ENCODE measurements at regions not wholly inside any gene's neighbourhood (a gene's known extent, or its start where the extent isn't known, plus 50 kb on each side); places are given as distances from the start of the nearest gene placed in this dataset.

- no peak overlapping the region for H3K9ac ChIP-seq
- no peaks in the 10 kb centered on the region for H3K36me3 ChIP-seq (replicated peaks in 1 of 2; ENCODE audit: control insufficient read depth in 1 of 2, insufficient read depth in 2 of 2, low read length in 1 of 2)
- no peak overlapping the region for H2AFZ ChIP-seq (ENCODE audit: low read depth)
- no peak overlapping the region for H3K4me2 ChIP-seq
- no peaks in the 10 kb centered on the region for H4K20me1 ChIP-seq (ENCODE audit: insufficient read depth)
- no peaks in the 10 kb centered on the region for H3K79me2 ChIP-seq (ENCODE audit: insufficient read depth)
- no peak overlapping the region for H3K27ac ChIP-seq (ENCODE audit: low read depth in 2 of 2, low read length in 1 of 2)
- no peaks in the 10 kb centered on the region for H3K4me1 ChIP-seq (ENCODE audit: control insufficient read depth in 1 of 2, insufficient read depth in 2 of 2, low read depth in 1 of 2, low read length in 1 of 2)
- no peak for DNase-seq
- no peaks in the 10 kb centered on the region; the same call in 1 of the 2 replicates for H3K27me3 ChIP-seq (ENCODE audit: insufficient read depth)
- H3K4me3 ChIP-seq (ENCODE audit: low read depth in 2 of 2, low read length in 1 of 2) = no peak overlapping the region
- TF ChIP-seq FOXJ3 (CRISPR knock-in tag; IDR thresholded peaks at IDR 0.05) = no peak
- no peak for TF ChIP-seq RAD21 (IDR thresholded peaks at IDR 0.05; ENCODE audit: low read length)
- no peak for TF ChIP-seq CTCF (IDR thresholded peaks at IDR 0.05)
- no peak for TF ChIP-seq RCOR1 (IDR thresholded peaks at IDR 0.05; ENCODE audit: low read length)
- no peak for TF ChIP-seq ELF1 (IDR thresholded peaks at IDR 0.05)
- TF ChIP-seq, protein P1, sequence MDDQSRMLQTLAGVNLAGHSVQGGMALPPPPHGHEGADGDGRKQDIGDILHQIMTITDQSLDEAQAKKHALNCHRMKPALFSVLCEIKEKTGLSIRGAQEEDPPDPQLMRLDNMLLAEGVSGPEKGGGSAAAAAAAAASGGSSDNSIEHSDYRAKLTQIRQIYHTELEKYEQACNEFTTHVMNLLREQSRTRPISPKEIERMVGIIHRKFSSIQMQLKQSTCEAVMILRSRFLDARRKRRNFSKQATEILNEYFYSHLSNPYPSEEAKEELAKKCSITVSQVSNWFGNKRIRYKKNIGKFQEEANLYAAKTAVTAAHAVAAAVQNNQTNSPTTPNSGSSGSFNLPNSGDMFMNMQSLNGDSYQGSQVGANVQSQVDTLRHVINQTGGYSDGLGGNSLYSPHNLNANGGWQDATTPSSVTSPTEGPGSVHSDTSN (IDR thresholded peaks at IDR 0.05) = no peak
- POLR2A ChIA-PET = no interaction called here
- CTCF ChIA-PET = interaction anchor here (0.7 kb wide), 1 partner anchor 27 kb away, joined by 3 read pairs; no protein-coding TSS in a partner anchor
- no peaks in the 10 kb centered on the region for H3K9me2 ChIP-seq
- WGBS (ENCODE audit: low lambda C conversion rate) = 77% methylated on average over 3 of the region's 3 CpGs
- no peaks in the 10 kb centered on the region for H3K9me3 ChIP-seq
- no peaks in the 10 kb centered on the region for H3F3A ChIP-seq (replicated peaks; ENCODE audit: insufficient read depth)
These were observed 130.2 kb upstream of the LIFR start for GRCh38 chr5:38686658-38687057.

- no peaks in the 10 kb centered on the region for H3K36me3 ChIP-seq (replicated peaks in 1 of 2; ENCODE audit: control insufficient read depth in 1 of 2, insufficient read depth in 2 of 2, low read length in 1 of 2)
- no peak for DNase-seq
- no peak overlapping the region for H3K4me3 ChIP-seq (ENCODE audit: low read depth in 2 of 2, low read length in 1 of 2)
- H3K27ac ChIP-seq (ENCODE audit: low read depth in 2 of 2, low read length in 1 of 2) = no peak overlapping the region
- no peak overlapping the region for H3K9ac ChIP-seq
- H3K4me1 ChIP-seq (ENCODE audit: control insufficient read depth in 1 of 2, insufficient read depth in 2 of 2, low read depth in 1 of 2, low read length in 1 of 2) = peaks cover 0 to 5% of the 10 kb centered on the region in 2 experiments; a peak in 1 of 4 replicates
- no peaks in the 10 kb centered on the region for H4K20me1 ChIP-seq (ENCODE audit: insufficient read depth)
- no peaks in the 10 kb centered on the region for H3K9me3 ChIP-seq
- H3K79me2 ChIP-seq (ENCODE audit: insufficient read depth) = no peaks in the 10 kb centered on the region
- no peaks in the 10 kb centered on the region for H3F3A ChIP-seq (replicated peaks; ENCODE audit: insufficient read depth)
- POLR2A ChIA-PET = no interaction called here
- 64% methylated on average over 4 of the region's 4 CpGs for WGBS (ENCODE audit: low lambda C conversion rate)
- no peak overlapping the region for H2AFZ ChIP-seq (ENCODE audit: low read depth)
- H3K27me3 ChIP-seq (ENCODE audit: insufficient read depth) = no peaks in the 10 kb centered on the region
- TF ChIP-seq GATA2 (CRISPR knock-in tag; IDR thresholded peaks at IDR 0.05) (no peak), JUND (IDR thresholded peaks at IDR 0.05) (no peak), RXRA (IDR thresholded peaks at IDR 0.05; ENCODE audit: borderline replicate concordance, low read depth) (no peak), FOXJ3 (CRISPR knock-in tag; IDR thresholded peaks at IDR 0.05) (no peak)
- CTCF ChIA-PET = interaction anchor here (1.6 kb wide), 1 partner anchor 15 kb away, joined by 5 read pairs; no protein-coding TSS in a partner anchor
- H3K9me2 ChIP-seq = no peaks in the 10 kb centered on the region
- no peak overlapping the region for H3K4me2 ChIP-seq
These were observed 135.9 kb upstream of the LIFR start for GRCh38 chr5:38692346-38692745.

Measured in SK-N-SH (cell line).